HG02981 (cell line): ENCODE measurements at regions not wholly inside any gene's neighbourhood (a gene's known extent, or its start where the extent isn't known, plus 50 kb on each side); places are given as distances from the start of the nearest gene placed in this dataset.

Source experiments
- ATAC-seq: cut with Tn5 transposase; IDR thresholded peaks from one replicate; pipeline ENCODE4 v1.9.1; 2021; ENCODE audit warnings: mild to moderate bottlenecking, moderate library complexity; ENCODE audit not compliant: unreplicated experiment

DNA sequence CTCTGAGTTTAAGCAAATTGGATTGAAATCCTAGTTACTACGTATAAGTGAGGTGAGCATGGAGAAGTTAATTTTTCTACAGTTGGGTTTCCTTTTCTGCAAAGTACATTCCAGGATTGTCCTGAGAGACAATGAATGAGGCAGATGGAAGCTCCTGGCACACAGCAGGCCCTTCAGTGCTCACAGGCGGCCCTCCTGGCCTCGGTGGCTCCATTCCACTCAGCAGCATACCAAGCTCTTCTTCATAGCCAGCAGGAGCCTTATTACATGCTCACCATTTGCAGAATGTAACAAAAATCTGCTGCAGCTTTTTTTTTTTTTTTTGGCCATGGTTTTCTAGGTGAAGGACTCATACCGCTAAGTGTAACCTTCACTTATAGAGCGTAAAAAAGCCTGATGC, 113.2 kb upstream of the FAM9B start:
- ATAC-seq = no peak

DNA sequence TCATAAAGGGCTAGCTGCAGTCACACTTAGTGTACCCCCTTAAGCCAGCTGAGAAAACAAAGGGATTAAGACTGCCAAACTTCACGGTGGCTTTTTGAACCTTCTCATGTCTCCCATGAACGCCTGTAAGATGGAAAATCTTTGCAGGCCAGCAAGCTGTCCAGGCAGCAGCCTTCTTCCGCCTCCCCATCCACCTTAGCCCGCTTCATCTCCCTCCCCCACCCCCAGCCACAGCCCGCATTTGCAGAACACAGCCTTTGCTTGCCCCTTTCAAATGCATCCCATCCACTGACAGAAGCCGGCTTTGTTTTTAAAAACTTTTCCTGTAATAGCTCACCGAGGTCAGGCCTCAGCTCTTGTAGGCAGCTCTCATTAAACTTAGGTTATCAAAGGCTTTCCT, 113.8 kb upstream of the FAM9B start:
- ATAC-seq = no peak

DNA sequence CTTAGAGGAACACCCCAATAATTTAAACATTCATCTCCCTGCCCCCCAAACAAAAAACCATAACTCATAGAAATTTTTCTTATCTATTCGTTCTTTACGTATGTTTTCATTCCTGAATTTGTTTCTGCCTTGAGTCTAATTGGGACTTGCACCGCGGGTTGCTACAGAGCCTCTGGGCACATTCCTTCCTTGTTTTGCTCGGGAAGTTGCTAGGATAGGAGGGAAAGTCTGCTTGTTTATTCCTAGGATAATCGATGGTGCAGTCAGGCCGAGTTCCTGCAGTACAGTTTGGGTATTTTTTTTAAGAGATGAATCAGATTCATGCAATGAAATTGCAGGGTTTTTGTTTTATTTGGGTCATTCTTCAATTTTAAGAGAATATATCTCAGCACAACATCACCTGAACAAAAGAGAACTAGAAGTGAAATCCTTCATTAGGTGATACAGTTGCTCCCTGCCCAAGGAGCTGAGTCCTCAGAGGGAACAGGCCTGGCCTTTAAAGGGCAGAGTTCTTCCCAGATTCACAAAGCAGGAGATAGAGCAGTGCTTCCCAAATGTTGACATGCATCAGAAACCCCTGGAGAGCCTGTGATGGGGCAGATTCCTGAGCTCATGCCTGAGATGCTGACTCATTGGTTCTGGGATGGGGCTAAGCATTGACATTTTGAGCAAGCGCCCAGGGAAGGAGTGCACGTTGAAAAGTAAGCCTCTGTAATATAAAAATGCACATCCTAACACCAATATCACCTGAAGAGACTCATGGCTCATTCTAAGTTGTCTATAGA, 114.9 kb upstream of the FAM9B start:
- ATAC-seq = no peak

DNA sequence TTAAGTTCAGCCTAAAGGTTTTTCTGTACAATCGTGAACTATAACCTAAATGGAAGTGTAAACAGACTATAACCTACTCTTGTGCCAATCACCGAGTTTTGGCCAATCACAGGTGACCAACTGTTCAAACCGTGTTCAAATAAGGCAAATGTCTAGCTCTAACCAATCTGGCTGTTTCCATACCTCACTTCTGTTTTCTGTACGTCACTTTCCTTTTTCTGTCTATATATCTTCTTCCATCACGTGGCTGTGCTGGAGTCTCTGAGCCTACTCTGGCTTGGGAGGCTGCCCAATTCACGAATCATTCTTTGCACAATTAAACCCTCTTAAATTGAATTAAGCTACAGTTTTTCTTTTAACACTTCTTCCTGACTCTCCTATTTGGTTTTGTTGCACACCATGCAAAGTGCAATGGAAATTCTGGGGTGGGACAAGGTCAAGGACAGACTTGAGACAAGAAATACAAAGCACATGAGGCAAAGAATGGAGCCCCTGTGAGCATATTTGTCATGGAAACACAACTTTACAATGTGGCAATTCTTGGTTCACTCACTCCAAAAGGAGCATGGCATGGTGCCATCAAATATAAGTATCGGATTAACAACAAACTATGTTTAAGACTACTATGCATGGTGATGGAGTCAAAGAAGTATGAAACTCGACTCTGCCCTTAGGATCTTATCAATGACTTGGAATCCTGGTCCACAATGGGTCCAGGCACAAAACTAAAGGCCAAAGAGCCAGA, 115.7 kb upstream of the FAM9B start:
- ATAC-seq = no peak

DNA sequence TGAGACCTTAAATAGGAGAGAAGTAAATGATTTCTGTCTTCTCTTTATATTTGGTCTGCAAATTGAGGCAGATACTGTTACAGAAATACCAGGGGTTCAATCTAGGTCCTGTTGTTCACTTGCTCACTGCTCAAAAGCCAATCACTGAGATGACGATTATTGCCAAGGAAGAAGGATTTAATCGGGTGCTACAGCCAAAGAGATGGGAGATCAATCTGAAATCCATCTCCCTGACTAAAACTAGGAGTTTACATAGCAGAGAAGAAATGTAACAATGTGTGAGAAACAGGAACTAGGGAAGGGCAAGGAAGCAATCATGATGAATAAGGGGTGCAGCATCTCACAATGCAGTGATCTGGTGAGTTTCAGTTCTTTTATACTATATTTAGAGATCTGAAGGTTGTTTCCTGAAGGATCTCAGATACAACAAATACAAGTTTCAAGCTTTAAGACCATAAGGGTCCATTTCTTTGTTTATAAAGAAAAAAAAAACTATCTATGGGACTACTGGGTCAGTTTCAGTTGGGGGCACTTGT, 117.9 kb upstream of the FAM9B start:
- no peak for ATAC-seq

DNA sequence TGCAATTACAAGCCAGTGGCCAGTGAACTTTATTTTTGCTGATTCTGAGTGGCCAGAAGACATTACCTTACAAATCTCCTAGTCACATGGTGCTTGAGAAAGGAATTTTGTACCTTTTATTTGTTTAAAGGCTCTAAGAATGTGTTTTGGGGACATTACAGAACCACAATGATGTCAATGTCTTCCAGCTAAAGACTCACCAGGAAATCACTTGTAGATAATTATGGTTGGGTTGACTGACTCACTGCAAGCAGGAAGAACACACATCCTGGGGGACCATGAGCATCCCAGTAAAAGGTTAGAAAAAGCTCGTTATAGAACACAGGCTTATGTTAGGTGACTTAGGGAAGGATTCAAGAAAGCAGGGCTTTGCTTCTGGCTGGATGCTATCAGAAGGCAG, 119.4 kb upstream of the FAM9B start:
- no peak for ATAC-seq

DNA sequence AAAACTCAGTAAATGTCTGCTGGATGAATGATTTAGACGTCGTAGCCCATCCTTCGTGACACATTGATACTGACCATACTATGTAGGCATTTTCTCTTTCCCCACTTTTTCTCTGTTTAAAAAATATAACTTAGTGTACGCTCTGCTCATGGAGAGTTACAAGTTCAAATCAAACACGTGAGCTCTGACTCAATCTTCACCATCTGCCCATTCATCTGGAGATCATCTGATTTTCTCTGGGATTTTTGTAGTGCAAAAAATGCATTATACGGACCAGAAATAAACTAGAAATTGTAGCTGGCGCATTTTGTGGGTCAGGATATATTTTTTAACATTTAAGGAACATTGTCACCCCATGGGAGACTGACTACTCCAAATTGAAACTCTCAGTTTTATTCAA, 124.7 kb upstream of the FAM9B start:
- no peak for ATAC-seq

DNA sequence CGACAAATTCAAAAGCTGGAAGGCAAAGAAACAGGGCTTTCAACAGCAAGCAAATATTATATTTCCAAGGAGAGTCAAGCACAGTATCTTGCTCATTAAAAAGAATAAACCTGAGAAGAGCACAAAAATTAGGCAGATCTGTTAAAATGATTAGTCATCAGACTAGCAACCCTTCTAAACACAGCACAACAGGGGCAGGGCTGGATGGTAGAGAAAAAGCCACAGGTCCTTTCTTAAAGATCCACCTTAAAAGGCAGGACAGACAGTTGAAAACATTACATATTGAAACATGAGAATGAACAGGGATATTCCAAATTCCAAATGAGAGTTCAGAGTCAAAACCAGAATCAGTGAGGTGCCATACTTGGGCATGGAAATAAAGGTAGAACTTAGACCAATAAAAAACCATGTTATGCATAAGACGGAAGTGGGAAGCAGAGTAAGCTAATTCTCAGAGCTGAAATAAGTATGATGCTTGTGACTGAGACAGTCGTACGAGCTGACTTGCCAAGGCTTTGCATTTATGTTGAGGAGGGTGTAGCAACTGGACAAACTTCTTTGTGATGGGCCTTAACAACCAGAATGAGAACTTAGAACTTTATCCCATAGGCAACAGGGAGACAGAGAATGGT, 126.9 kb upstream of the FAM9B start:
- ATAC-seq = no peak

DNA sequence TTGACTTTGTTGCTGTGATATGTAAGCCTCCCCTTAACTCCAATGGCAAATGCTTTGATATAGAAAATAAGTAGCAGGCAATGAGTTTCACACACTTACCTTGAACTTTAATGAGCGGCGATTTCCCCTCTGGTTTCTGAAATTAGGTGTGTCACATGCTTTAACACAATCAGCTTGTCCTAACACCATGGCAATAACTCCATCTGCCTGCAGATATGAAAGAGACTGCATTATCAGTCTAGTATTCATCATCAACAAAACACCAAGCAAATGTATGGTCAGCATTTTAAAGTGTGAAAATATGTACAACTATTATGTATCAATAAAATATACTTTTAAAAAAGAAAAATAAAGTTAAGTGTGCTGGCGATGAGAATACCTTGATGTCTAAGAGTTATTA, 128.8 kb upstream of the FAM9B start:
- ATAC-seq = no peak

DNA sequence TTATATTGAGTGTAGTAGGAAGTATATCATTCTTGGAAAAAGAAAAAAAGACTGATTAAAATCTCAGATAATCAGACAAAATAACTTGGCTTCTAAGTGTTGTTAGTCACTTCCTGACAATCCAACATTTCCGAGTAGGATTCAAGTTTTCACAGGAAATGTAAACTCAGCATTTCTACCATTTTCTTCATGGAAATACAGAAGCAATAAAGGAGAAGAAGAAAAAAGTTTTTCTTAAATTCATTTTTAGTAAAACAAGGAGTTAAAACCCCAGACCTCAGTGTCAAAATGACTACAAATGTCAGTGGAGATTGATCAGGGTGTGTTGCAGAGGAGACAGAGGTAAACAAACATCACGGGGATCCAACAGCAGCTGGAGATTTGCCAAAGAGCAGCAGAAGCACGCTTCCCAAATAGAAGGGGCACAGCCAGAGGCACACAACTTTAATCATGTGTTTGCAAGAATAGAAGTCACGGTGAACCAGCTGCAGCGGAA, 129.3 kb upstream of the FAM9B start:
- ATAC-seq = no peak

DNA sequence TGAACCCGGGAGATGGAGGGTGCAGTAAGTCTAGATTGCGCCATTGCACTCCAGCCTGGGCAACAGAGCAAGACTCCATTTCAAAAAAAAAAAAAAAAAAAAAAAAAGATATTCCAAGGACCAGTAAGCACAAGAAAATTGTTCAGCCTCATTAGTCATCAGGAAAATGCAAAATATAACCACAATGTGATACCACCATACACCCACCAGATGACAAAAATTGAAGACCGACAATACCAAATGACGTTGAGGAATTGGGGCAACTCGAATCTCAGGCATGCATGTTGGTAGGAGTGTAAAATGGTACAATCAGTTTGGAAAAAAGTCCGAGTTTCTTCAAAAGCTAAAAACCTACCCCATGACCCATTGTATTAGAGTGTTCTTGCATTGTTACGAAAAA, 130.2 kb upstream of the FAM9B start:
- ATAC-seq = no peak

DNA sequence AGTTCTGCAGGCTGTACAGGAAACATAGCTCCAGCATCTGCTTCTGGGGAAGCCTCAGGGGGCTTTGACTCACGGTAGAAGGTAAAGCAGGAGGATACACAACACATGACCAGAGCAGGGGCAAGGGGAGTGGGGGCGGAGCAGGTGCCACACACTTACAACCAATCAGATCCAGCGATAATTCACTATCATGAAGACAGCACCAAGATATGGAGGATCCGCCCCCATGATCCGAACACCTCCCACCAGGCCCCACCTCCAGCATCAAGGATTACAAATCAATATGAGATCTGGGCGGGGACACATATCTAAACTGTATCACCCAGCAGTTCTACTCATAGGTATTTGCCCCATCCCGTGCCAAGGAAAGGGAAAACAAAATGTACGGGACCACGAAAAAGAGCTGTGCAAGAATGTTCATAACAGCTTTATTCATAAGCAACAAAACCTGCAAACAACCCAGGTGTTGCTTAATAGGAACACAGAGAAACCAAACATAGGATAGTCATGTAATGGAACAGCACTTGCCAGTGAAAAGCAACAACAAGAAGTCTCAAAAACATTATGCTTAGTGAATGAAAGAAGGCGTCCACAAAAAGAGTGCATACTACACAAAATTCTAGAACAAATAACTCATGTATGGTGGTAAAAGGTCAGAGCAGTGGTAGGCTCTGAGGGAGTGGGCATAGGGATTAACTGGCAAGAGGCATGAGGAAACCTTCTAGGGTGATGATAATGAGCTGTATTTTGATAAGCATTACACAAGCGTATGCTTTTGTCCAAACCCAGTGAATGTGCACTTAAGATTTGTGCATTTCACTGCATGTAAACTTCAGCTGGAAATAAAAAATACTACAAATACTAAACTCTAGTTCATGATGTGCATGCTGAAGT, 130.9 kb upstream of the FAM9B start:
- no peak for ATAC-seq

DNA sequence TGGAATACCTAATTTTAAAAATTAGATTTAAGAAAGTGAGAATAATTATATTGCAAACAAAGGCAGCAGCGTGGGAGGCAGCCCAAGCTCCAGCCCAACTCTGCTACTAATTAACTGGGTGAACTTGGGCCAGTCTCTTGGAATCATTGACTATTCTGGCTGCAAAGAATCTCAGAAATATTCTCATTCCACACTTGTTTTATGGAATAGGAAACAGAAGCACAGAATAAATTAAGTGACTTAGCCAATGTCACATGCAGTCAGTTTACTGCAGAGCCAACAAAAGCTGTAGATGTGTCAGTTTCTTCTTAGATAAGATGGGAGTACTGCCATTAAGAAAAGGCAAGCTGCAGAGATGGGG, 132.6 kb upstream of the FAM9B start:
- ATAC-seq = no peak

DNA sequence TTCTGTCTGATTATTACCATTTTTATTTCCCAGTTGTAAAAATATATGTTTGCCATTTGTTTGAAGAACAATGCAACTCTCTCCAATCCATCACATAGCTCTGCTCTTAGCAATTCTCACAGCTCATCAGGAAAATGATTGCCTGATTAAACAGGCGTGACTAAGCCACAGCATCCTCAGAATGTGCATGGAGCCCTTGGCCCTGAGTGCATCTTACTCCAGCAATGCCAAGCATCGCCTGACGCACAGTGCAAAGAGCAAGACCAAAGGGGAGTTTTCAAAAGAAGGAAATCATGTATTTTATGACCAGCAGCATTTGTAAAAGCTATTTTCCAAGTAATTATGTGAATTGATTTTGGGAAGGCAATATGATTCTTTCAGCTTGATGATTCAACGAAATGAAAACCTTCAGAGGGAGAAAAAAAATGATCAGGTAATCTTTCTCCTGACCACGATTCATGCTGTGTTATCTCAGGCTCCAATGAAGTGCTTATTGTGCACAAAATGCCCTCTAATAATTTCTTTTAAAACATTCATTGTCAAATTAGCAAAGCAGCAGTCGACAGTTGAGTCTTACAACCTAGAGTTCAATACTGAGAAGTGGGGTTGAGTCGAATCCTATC, 138.0 kb upstream of the FAM9B start:
- no peak for ATAC-seq

DNA sequence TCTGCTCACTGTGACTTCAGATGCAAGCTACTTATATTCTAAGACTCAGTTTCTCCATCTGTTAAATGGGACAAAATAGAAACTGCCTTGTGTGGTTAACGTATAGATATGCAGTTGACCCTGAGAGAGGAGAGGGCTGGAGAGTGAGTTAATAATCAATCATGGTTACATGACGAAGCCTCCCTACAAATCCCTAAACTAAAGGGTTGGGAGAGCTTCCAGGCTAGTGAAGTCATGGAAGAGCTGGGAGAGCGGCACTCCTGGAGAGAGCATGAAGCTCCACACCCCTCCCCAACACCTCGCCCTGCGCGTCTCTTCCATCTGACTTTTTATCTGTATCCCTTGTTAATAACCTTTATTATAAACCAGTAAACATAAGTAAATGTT, 138.5 kb upstream of the FAM9B start:
- no peak for ATAC-seq

DNA sequence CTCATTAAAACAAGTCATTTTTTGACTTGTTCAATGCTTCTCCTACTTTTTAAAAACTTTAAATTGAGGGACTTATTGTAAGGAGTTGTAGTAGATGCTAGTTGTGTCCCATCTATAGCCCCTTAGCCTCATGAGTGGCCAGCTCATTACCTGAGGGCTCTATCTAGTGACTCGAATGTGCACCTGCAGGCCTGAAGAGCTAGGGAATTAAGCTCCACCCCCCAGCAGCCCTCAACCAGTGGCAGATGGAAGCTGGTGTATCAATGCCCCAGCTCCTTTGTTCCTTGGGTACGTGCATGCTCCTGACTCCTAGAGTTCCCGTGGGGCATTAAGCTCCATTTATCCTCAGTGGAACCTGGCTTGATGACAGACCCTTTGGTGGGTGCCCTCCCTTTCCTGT, 146.7 kb upstream of the FAM9B start:
- no peak for ATAC-seq

DNA sequence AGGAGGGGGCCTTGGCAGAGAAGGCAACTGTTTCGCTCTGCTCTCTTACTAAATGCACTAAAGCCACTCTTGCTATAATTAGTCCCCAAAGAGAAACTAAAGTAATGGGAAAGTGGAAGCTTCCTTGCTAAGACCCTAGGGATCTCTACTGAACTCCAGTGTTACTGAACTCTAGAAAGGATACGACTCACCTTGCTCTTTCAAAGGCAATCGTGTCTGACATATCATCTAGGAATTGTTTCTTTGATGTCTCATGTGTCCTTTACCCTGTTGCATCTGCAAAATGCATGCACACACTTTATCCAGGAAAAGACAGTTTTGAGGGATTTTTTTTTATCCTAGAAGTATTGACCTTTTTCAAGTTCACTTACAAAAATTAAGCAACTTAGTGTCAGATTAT, 148.1 kb upstream of the FAM9B start:
- ATAC-seq = no peak

DNA sequence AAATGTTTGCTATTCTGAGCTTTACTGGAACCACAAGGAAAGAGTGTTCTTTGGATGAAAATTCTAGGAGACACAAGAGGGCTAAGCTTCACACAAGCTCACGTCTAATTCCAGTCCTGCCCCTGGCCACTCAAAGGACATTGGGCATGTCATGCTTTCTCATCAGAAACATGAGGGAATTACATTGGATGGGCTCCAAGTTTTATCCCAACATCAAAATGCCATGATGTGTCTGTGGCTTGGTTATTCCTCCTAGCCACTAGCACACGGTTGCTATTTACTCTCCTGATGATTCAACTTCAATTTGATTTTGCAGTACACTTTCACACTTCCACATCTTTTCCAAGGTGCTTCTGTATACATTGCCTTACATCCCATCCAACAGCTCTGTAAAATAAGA, 149.6 kb upstream of the FAM9B start:
- ATAC-seq = no peak

DNA sequence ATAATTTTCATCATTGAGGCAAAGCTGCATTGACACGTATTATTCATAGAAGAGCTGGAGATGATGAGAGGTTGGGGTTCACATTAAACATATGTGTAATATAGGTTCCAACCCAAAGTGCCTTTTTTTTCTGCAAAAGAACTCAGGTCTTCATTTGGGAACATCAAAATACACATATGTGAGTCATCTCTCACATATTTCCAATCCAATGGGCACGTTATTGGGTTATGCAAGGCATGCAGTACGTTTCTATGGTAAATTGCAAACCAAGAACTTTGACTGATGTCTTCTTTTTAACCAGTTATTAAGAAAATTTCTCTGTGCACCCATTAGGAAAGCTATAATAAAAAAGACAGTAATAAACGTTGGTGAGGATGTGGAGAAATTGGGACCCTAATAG, 150.3 kb upstream of the FAM9B start:
- no peak for ATAC-seq

DNA sequence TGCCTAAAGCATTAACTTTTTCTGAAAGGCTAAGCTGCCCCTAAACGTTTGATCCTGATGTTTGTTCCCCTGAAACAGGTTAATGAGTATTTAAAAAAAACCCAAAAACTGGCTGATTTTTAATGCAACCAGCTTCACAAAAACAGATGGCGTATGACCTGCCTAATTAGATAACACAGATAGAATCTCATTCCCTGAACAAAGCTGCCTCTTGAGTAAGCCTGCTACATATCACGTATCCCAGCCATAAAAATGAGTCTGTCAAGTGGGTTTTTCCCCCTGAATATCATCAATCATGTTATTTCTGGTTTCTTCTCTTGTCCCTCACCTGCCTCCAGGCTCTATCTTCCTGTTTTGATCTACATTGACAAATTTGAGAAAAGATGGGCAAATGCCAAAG, 154.2 kb upstream of the FAM9B start:
- no peak for ATAC-seq
